Activated effector memory CD4-positive, alpha-beta T cell treated with anti-CD3 and anti-CD28 coated beads, Interleukin-2, amount 50 U/mL, for 16 hours (primary cell): ENCODE measurements at regions not wholly inside any gene's neighbourhood (a gene's known extent, or its start where the extent isn't known, plus 50 kb on each side); places are given as distances from the start of the nearest gene placed in this dataset.

Experiments used
- DNase-seq: peaks from one replicate; pipeline ENCODE4 v3.0.0-alpha.2; 2020

- DNase-seq: no peak
These were observed 91.7 kb downstream of the DACT2 start for GRCh38 chr6:168227840-168228239.

- DNase-seq: no peak
These were observed 92.7 kb downstream of the DACT2 start for GRCh38 chr6:168226902-168227318.

GRCh38 chr6:168226061-168226752 is 93.4 kb downstream of the DACT2 start:
- DNase-seq: no peak

GRCh38 chr6:168225471-168225911 is 94.1 kb downstream of the DACT2 start:
- DNase-seq: no peak

GRCh38 chr6:168223755-168224154 is 95.8 kb downstream of the DACT2 start:
- no peak for DNase-seq

- DNase-seq: no peak
These were observed 96.4 kb downstream of the DACT2 start for GRCh38 chr6:168223150-168223549.

GRCh38 chr6:168222115-168223043 is 97.2 kb downstream of the DACT2 start:
- no peak for DNase-seq

GRCh38 chr6:168221497-168222079 is 98.0 kb downstream of the DACT2 start:
- DNase-seq: no peak

- DNase-seq: no peak
These were observed 98.6 kb downstream of the DACT2 start for GRCh38 chr6:168221000-168221399.

- no peak for DNase-seq
These were observed 99.8 kb downstream of the DACT2 start for GRCh38 chr6:168219804-168220203.

GRCh38 chr6:168218785-168219566 is 100.6 kb downstream of the DACT2 start:
- no peak for DNase-seq

- no peak for DNase-seq
These were observed 101.6 kb downstream of the DACT2 start for GRCh38 chr6:168217880-168218537.

GRCh38 chr6:168217216-168217879 is 102.2 kb downstream of the DACT2 start:
- DNase-seq: no peak

- DNase-seq: no peak
These were observed 102.8 kb downstream of the DACT2 start for GRCh38 chr6:168216751-168217191.

GRCh38 chr6:168216117-168216516 is 103.5 kb downstream of the DACT2 start:
- no peak for DNase-seq

GRCh38 chr6:168215121-168215808 is 104.3 kb downstream of the DACT2 start:
- no peak for DNase-seq

GRCh38 chr6:168214586-168215104 is 104.9 kb downstream of the DACT2 start:
- DNase-seq: no peak

- no peak for DNase-seq
These were observed 106.5 kb downstream of the DACT2 start for GRCh38 chr6:168213121-168213524.

GRCh38 chr6:168212362-168212761 is 107.2 kb downstream of the DACT2 start:
- no peak for DNase-seq

- no peak for DNase-seq
These were observed 107.9 kb downstream of the DACT2 start for GRCh38 chr6:168211681-168212080.
